GM23338 (cell line): ENCODE measurements at regions not wholly inside any gene's neighbourhood (a gene's known extent, or its start where the extent isn't known, plus 50 kb on each side); places are given as distances from the start of the nearest gene placed in this dataset.

Experiments used
- ATAC-seq: fragments of 200-7000 bp; cut with Tn5 transposase; 3 replicates; pipeline ENCODE4 v1.9.1; 2020
- DNase-seq: peaks from one replicate; pipeline ENCODE4 v3.0.0-alpha.2; 2015; ENCODE audit warnings: low spot score
- H2AFZ ChIP-seq: fragments of 200-600 bp; sonication (generic); 2 replicates; pipeline ENCODE4 v1.8.0; 2016; ENCODE audit warnings: antibody characterized with exemption, mild to moderate bottlenecking, moderate library complexity
- H3F3A ChIP-seq: fragments of 200-600 bp; sonication (generic); replicated peaks from 2 replicates; pipeline ENCODE4 v1.8.0; 2017; ENCODE audit warnings: antibody characterized with exemption, mixed run types, low read depth
- H3K27ac ChIP-seq: fragments of 200-600 bp; sonication (generic); 2 replicates; pipeline ENCODE4 v1.6.1; 2016; ENCODE audit warnings: low read depth
- H3K27me3 ChIP-seq: fragments of 200-600 bp; sonication (generic); 2 replicates; pipeline ENCODE4 v1.8.0; 2016; ENCODE audit warnings: mild to moderate bottlenecking, mixed run types, moderate library complexity; ENCODE audit not compliant: insufficient read depth
- H3K36me3 ChIP-seq: fragments of 200-600 bp; sonication (generic); 2 replicates; pipeline ENCODE4 v1.8.0; 2016; ENCODE audit warnings: mild to moderate bottlenecking; ENCODE audit not compliant: insufficient read depth
- H3K4me1 ChIP-seq: fragments of 200-600 bp; sonication (generic); 2 replicates; pipeline ENCODE4 v1.8.0; 2016; ENCODE audit warnings: mild to moderate bottlenecking, moderate library complexity; ENCODE audit not compliant: insufficient read depth
- H3K4me2 ChIP-seq: fragments of 200-600 bp; sonication (generic); 2 replicates; pipeline ENCODE4 v1.7.1; 2017; ENCODE audit warnings: mixed run types
- H3K4me3 ChIP-seq: fragments of 200-600 bp; sonication (generic); 2 replicates; pipeline ENCODE4 v1.6.1; 2016; ENCODE audit warnings: mixed run types
- H3K79me2 ChIP-seq: fragments of 200-600 bp; sonication (generic); replicated peaks from 2 replicates; pipeline ENCODE4 v1.8.0; 2017; ENCODE audit warnings: mild to moderate bottlenecking; ENCODE audit not compliant: insufficient read depth
- H3K9me2 ChIP-seq: fragments of 200-600 bp; sonication (generic); 2 replicates; pipeline ENCODE4 v1.8.0; 2017; ENCODE audit not compliant: insufficient read depth
- H4K20me1 ChIP-seq: fragments of 200-600 bp; sonication (generic); replicated peaks from 2 replicates; pipeline ENCODE4 v1.8.0; 2017; ENCODE audit warnings: mild to moderate bottlenecking; ENCODE audit not compliant: insufficient read depth
- H3K27ac Mint-ChIP-seq: 2 replicates; pipeline ENCODE4 v1.8.0; 2020; ENCODE audit warnings: inconsistent platforms, mild to moderate bottlenecking, moderate library complexity, mixed read lengths
- H3K27me3 Mint-ChIP-seq: 3 replicates; pipeline ENCODE4 v1.8.0; 2022; ENCODE audit warnings: low read depth, mild to moderate bottlenecking, moderate library complexity, mixed read lengths, inconsistent platforms; ENCODE audit not compliant: insufficient read depth, poor library complexity
- H3K36me3 Mint-ChIP-seq: 3 replicates; pipeline ENCODE4 v1.8.0; 2021; ENCODE audit warnings: low read depth, mild to moderate bottlenecking, inconsistent platforms, moderate library complexity, mixed read lengths
- H3K4me1 Mint-ChIP-seq: 3 replicates; pipeline ENCODE4 v1.8.0; 2020; ENCODE audit warnings: mild to moderate bottlenecking, inconsistent platforms, mixed read lengths
- H3K4me3 Mint-ChIP-seq: 3 replicates; pipeline ENCODE4 v1.8.0; 2021; ENCODE audit warnings: moderate library complexity, mild to moderate bottlenecking, inconsistent platforms, mixed read lengths
- H3K9me3 Mint-ChIP-seq: 3 replicates; pipeline ENCODE4 v1.8.0; 2020; ENCODE audit warnings: moderate library complexity, mild to moderate bottlenecking, inconsistent platforms, mixed read lengths
- CREB1 ChIP-seq: fragments of 250-450 bp; sonication (Bioruptor Pico); IDR thresholded peaks from 2 replicates; pipeline ENCODE4 v1.5.0; 2020; ENCODE audit warnings: low read depth, mild to moderate bottlenecking, moderate library complexity
- EZH2 ChIP-seq: fragments of 200-600 bp; sonication (generic); IDR thresholded peaks from one replicate; pipeline ENCODE4 v1.8.0; 2017; ENCODE audit warnings: antibody characterized with exemption, mild to moderate bottlenecking, low read depth; ENCODE audit not compliant: unreplicated experiment
- EZH2phosphoT487 ChIP-seq: fragments of 200-600 bp; sonication (generic); IDR thresholded peaks from one replicate; pipeline ENCODE4 v1.8.1; 2018; ENCODE audit warnings: antibody characterized with exemption; ENCODE audit not compliant: unreplicated experiment
- JUNB ChIP-seq: IDR thresholded peaks from one replicate; pipeline ENCODE4 v1.6.1; 2016; ENCODE audit warnings: antibody characterized with exemption; ENCODE audit not compliant: unreplicated experiment
- NANOG ChIP-seq: IDR thresholded peaks from 2 replicates; pipeline ENCODE4 v1.6.1; 2016; ENCODE audit warnings: antibody characterized with exemption, borderline replicate concordance
- POLR2AphosphoS5 ChIP-seq: IDR thresholded peaks from 2 replicates; pipeline ENCODE4 v1.6.1; 2016; ENCODE audit warnings: antibody characterized with exemption, low read depth
- STAT1 ChIP-seq: IDR thresholded peaks from one replicate; pipeline ENCODE4 v1.6.1; 2016; ENCODE audit warnings: antibody characterized with exemption; ENCODE audit not compliant: unreplicated experiment
- ZNF114 ChIP-seq: fragments of 250-450 bp; sonication (Bioruptor Pico); IDR thresholded peaks from 2 replicates; pipeline ENCODE4 v1.5.0; 2020; ENCODE audit warnings: mild to moderate bottlenecking, moderate library complexity
- ZNF331 ChIP-seq: fragments of 250-450 bp; sonication (Bioruptor Pico); IDR thresholded peaks from 2 replicates; pipeline ENCODE4 v1.5.0; 2020; ENCODE audit warnings: low read depth, mild to moderate bottlenecking, moderate library complexity
- TF ChIP-seq, protein P1 (sequence below): fragments of 250-450 bp; sonication (Bioruptor Pico); IDR thresholded peaks from 2 replicates; pipeline ENCODE4 v1.5.0; 2020; ENCODE audit warnings: mild to moderate bottlenecking, moderate library complexity
- TF ChIP-seq, protein P2 (sequence below), 2 experiments: fragments of 200-600 bp in 1 of 2; sonication (generic) in 1 of 2; conservative IDR thresholded peaks; 2 replicates each; pipeline versions ENCODE4 v1.5.1 to v1.6.1; 2016 to 2017; ENCODE audit warnings: antibody characterized with exemption in 2 of 2, low read depth in 2 of 2, mild to moderate bottlenecking in 2 of 2, moderate library complexity in 1 of 2
- TF ChIP-seq, protein P3 (sequence below): IDR thresholded peaks from 2 replicates; pipeline ENCODE4 v1.6.1; 2016; ENCODE audit warnings: antibody characterized with exemption
- TF ChIP-seq, protein P4 (sequence below): IDR thresholded peaks from one replicate; pipeline ENCODE4 v1.6.1; 2018; ENCODE audit warnings: antibody characterized with exemption; ENCODE audit not compliant: unreplicated experiment

DNA sequence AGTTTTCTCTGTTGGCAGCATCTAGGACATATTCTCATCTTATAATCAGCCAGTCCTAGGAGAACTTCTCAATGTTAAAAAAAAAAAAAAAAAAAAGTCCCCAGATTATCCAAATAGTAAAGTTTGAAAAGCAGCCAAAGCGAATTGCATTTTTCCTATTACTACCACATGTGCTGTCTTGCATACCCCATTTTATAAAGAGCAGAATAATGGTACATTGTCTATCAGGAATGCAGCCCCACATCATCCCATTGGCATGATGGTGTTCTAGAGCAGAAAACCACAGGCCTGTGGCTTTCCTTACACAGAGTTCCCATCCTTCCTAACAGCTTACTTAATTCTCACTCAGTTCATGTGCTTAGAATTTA lies 381.6 kb downstream of the TMEM38B start:
- H3K27ac Mint-ChIP-seq = no peak overlapping the region
- no peaks in the 10 kb centered on the region; the same call in 1 of the 2 replicates for H3K36me3 ChIP-seq
- DNase-seq (no peak), ATAC-seq (no peak)
- no peaks in the 10 kb centered on the region for H4K20me1 ChIP-seq
- H3K79me2 ChIP-seq = no peaks in the 10 kb centered on the region
- H3K4me3 ChIP-seq = no peak overlapping the region
- H3K27me3 ChIP-seq = no peaks in the 10 kb centered on the region
- H3K9me3 Mint-ChIP-seq = no peaks in the 10 kb centered on the region
- no peak for TF ChIP-seq EZH2
- TF ChIP-seq EZH2phosphoT487 = no peak
- TF ChIP-seq ZNF331 = no peak
- TF ChIP-seq, protein P1, sequence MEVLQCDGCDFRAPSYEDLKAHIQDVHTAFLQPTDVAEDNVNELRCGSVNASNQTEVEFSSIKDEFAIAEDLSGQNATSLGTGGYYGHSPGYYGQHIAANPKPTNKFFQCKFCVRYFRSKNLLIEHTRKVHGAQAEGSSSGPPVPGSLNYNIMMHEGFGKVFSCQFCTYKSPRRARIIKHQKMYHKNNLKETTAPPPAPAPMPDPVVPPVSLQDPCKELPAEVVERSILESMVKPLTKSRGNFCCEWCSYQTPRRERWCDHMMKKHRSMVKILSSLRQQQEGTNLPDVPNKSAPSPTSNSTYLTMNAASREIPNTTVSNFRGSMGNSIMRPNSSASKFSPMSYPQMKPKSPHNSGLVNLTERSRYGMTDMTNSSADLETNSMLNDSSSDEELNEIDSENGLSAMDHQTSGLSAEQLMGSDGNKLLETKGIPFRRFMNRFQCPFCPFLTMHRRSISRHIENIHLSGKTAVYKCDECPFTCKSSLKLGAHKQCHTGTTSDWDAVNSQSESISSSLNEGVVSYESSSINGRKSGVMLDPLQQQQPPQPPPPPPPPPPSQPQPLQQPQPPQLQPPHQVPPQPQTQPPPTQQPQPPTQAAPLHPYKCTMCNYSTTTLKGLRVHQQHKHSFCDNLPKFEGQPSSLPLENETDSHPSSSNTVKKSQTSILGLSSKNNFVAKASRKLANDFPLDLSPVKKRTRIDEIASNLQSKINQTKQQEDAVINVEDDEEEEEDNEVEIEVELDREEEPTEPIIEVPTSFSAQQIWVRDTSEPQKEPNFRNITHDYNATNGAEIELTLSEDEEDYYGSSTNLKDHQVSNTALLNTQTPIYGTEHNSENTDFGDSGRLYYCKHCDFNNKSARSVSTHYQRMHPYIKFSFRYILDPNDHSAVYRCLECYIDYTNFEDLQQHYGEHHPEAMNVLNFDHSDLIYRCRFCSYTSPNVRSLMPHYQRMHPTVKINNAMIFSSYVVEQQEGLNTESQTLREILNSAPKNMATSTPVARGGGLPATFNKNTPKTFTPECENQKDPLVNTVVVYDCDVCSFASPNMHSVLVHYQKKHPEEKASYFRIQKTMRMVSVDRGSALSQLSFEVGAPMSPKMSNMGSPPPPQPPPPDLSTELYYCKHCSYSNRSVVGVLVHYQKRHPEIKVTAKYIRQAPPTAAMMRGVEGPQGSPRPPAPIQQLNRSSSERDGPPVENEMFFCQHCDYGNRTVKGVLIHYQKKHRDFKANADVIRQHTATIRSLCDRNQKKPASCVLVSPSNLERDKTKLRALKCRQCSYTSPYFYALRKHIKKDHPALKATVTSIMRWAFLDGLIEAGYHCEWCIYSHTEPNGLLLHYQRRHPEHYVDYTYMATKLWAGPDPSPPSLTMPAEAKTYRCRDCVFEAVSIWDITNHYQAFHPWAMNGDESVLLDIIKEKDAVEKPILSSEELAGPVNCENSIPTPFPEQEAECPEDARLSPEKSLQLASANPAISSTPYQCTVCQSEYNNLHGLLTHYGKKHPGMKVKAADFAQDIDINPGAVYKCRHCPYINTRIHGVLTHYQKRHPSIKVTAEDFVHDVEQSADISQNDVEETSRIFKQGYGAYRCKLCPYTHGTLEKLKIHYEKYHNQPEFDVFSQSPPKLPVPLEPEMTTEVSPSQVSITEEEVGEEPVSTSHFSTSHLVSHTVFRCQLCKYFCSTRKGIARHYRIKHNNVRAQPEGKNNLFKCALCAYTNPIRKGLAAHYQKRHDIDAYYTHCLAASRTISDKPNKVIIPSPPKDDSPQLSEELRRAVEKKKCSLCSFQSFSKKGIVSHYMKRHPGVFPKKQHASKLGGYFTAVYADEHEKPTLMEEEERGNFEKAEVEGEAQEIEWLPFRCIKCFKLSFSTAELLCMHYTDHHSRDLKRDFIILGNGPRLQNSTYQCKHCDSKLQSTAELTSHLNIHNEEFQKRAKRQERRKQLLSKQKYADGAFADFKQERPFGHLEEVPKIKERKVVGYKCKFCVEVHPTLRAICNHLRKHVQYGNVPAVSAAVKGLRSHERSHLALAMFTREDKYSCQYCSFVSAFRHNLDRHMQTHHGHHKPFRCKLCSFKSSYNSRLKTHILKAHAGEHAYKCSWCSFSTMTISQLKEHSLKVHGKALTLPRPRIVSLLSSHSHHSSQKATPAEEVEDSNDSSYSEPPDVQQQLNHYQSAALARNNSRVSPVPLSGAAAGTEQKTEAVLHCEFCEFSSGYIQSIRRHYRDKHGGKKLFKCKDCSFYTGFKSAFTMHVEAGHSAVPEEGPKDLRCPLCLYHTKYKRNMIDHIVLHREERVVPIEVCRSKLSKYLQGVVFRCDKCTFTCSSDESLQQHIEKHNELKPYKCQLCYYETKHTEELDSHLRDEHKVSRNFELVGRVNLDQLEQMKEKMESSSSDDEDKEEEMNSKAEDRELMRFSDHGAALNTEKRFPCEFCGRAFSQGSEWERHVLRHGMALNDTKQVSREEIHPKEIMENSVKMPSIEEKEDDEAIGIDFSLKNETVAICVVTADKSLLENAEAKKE (CRISPR knock-in tag) = no peak
- no peak for TF ChIP-seq CREB1 (CRISPR knock-in tag)
- TF ChIP-seq ZNF114 (CRISPR knock-in tag) = no peak
- TF ChIP-seq STAT1 = no peak
- no peak for TF ChIP-seq JUNB
- TF ChIP-seq, protein P2, sequence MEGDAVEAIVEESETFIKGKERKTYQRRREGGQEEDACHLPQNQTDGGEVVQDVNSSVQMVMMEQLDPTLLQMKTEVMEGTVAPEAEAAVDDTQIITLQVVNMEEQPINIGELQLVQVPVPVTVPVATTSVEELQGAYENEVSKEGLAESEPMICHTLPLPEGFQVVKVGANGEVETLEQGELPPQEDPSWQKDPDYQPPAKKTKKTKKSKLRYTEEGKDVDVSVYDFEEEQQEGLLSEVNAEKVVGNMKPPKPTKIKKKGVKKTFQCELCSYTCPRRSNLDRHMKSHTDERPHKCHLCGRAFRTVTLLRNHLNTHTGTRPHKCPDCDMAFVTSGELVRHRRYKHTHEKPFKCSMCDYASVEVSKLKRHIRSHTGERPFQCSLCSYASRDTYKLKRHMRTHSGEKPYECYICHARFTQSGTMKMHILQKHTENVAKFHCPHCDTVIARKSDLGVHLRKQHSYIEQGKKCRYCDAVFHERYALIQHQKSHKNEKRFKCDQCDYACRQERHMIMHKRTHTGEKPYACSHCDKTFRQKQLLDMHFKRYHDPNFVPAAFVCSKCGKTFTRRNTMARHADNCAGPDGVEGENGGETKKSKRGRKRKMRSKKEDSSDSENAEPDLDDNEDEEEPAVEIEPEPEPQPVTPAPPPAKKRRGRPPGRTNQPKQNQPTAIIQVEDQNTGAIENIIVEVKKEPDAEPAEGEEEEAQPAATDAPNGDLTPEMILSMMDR (conservative IDR thresholded peaks at IDR 0.05; ENCODE audit: low read depth in 2 of 2) = no peak
- TF ChIP-seq NANOG = no peak
- TF ChIP-seq, protein P3, sequence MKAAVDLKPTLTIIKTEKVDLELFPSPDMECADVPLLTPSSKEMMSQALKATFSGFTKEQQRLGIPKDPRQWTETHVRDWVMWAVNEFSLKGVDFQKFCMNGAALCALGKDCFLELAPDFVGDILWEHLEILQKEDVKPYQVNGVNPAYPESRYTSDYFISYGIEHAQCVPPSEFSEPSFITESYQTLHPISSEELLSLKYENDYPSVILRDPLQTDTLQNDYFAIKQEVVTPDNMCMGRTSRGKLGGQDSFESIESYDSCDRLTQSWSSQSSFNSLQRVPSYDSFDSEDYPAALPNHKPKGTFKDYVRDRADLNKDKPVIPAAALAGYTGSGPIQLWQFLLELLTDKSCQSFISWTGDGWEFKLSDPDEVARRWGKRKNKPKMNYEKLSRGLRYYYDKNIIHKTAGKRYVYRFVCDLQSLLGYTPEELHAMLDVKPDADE = no peak
- TF ChIP-seq, protein P4, sequence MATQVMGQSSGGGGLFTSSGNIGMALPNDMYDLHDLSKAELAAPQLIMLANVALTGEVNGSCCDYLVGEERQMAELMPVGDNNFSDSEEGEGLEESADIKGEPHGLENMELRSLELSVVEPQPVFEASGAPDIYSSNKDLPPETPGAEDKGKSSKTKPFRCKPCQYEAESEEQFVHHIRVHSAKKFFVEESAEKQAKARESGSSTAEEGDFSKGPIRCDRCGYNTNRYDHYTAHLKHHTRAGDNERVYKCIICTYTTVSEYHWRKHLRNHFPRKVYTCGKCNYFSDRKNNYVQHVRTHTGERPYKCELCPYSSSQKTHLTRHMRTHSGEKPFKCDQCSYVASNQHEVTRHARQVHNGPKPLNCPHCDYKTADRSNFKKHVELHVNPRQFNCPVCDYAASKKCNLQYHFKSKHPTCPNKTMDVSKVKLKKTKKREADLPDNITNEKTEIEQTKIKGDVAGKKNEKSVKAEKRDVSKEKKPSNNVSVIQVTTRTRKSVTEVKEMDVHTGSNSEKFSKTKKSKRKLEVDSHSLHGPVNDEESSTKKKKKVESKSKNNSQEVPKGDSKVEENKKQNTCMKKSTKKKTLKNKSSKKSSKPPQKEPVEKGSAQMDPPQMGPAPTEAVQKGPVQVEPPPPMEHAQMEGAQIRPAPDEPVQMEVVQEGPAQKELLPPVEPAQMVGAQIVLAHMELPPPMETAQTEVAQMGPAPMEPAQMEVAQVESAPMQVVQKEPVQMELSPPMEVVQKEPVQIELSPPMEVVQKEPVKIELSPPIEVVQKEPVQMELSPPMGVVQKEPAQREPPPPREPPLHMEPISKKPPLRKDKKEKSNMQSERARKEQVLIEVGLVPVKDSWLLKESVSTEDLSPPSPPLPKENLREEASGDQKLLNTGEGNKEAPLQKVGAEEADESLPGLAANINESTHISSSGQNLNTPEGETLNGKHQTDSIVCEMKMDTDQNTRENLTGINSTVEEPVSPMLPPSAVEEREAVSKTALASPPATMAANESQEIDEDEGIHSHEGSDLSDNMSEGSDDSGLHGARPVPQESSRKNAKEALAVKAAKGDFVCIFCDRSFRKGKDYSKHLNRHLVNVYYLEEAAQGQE = no peak
- no peak for TF ChIP-seq POLR2AphosphoS5
- no peaks in the 10 kb centered on the region for H3K36me3 Mint-ChIP-seq
- no peak overlapping the region for H3K4me3 Mint-ChIP-seq
- no peak overlapping the region for H2AFZ ChIP-seq
- H3K27me3 Mint-ChIP-seq = peaks cover 1% of the 10 kb centered on the region
- H3K9me2 ChIP-seq = peaks cover 5% of the 10 kb centered on the region; the same call in 1 of the 2 replicates
- H3K4me1 Mint-ChIP-seq = no peaks in the 10 kb centered on the region
- no peaks in the 10 kb centered on the region for H3K4me1 ChIP-seq
- H3K4me2 ChIP-seq = no peak overlapping the region
- H3K27ac ChIP-seq = no peak overlapping the region
- no peaks in the 10 kb centered on the region for H3F3A ChIP-seq
